K562 (cell line): ENCODE measurements at regions not wholly inside any gene's neighbourhood (a gene's known extent, or its start where the extent isn't known, plus 50 kb on each side); places are given as distances from the start of the nearest gene placed in this dataset.

Source experiments
- ARID2 ChIP-seq: fragments of 450-650 bp; IDR thresholded peaks from 2 replicates; pipeline ENCODE4 v1.6.1; 2017; ENCODE audit warnings: antibody characterized with exemption, mild to moderate bottlenecking
- FOXK1 ChIP-seq: sonication (generic); formaldehyde crosslinking; IDR thresholded peaks from 2 replicates; pipeline ENCODE4 v1.8.0; 2022; ENCODE audit warnings: missing genetic modification reagents, mild to moderate bottlenecking, borderline replicate concordance
- FUS ChIP-seq: fragments of 200-400 bp; formaldehyde crosslinking; optimal IDR thresholded peaks from 2 replicates; pipeline ENCODE3; 2017; ENCODE audit warnings: low read depth, low read length
- MTF1 ChIP-seq: fragments of 250-450 bp; sonication (Bioruptor Pico); IDR thresholded peaks from 2 replicates; pipeline ENCODE4 v1.9.0; 2021; ENCODE audit warnings: moderate library complexity, mild to moderate bottlenecking, inconsistent platforms, borderline replicate concordance
- PCBP1 ChIP-seq: fragments of 200-400 bp; formaldehyde crosslinking; IDR thresholded peaks from 2 replicates; pipeline ENCODE4 v1.6.1; 2018; ENCODE audit warnings: mild to moderate bottlenecking, low read depth, low read length; ENCODE audit not compliant: poor library complexity, severe bottlenecking
- PKNOX1 ChIP-seq: fragments of 450-650 bp; IDR thresholded peaks from 2 replicates; pipeline ENCODE4 v1.6.1; 2016
- POLR3G ChIP-seq: IDR thresholded peaks from 2 replicates; pipeline ENCODE4 v1.6.1; 2011; ENCODE audit not compliant: insufficient read length, insufficient replicate concordance; ENCODE audit errors: extremely low read depth
- PYGO2 ChIP-seq: fragments of 450-650 bp; IDR thresholded peaks from 2 replicates; pipeline ENCODE4 v1.6.1; 2016; ENCODE audit warnings: mild to moderate bottlenecking, missing genetic modification characterization, moderate library complexity, missing compliant biosample characterization
- REST ChIP-seq, 2 experiments: fragments of 450-650 bp; formaldehyde crosslinking in 1 of 2; IDR thresholded peaks; 2 replicates each; pipeline versions ENCODE4 v1.4.0 to v1.6.1; 2014 to 2020; ENCODE audit warnings: mild to moderate bottlenecking in 2 of 2, borderline replicate concordance in 1 of 2, low read depth in 1 of 2
- TRIM24 ChIP-seq, 2 experiments: fragments of 450-650 bp; IDR thresholded peaks; 2 replicates each; pipeline ENCODE4 v1.6.1; 2016
- ZFP36 ChIP-seq: fragments of 150-350 bp; IDR thresholded peaks from 2 replicates; pipeline ENCODE4 v1.6.1; 2018; ENCODE audit warnings: low read length, low read depth; ENCODE audit not compliant: partially characterized antibody
- ZNF165 ChIP-seq: fragments of 250-450 bp; sonication (Bioruptor Pico); IDR thresholded peaks from 2 replicates; pipeline ENCODE4 v1.4.0; 2020; ENCODE audit warnings: borderline replicate concordance
- ZNF24 ChIP-seq: fragments of 450-650 bp; IDR thresholded peaks from 2 replicates; pipeline ENCODE4 v1.6.1; 2016
- ZZZ3 ChIP-seq: fragments of 450-650 bp; IDR thresholded peaks from 2 replicates; pipeline ENCODE4 v1.6.1; 2016; ENCODE audit warnings: antibody characterized with exemption, mild to moderate bottlenecking, moderate library complexity
- TF ChIP-seq, protein P1 (sequence below), 3 experiments: IDR thresholded peaks in 2 of 3; conservative IDR thresholded peaks in 1 of 3; 2 replicates each; pipeline ENCODE4 v1.5.1; 2011 to 2012; ENCODE audit warnings: low read length in 3 of 3, mild to moderate bottlenecking in 3 of 3, control low read depth in 2 of 3, improper control_type of control experiment in 1 of 3, inconsistent platforms in 1 of 3, low read depth in 1 of 3, mixed read lengths in 1 of 3, moderate library complexity in 1 of 3; ENCODE audit not compliant: insufficient read depth in 2 of 3

DNA sequence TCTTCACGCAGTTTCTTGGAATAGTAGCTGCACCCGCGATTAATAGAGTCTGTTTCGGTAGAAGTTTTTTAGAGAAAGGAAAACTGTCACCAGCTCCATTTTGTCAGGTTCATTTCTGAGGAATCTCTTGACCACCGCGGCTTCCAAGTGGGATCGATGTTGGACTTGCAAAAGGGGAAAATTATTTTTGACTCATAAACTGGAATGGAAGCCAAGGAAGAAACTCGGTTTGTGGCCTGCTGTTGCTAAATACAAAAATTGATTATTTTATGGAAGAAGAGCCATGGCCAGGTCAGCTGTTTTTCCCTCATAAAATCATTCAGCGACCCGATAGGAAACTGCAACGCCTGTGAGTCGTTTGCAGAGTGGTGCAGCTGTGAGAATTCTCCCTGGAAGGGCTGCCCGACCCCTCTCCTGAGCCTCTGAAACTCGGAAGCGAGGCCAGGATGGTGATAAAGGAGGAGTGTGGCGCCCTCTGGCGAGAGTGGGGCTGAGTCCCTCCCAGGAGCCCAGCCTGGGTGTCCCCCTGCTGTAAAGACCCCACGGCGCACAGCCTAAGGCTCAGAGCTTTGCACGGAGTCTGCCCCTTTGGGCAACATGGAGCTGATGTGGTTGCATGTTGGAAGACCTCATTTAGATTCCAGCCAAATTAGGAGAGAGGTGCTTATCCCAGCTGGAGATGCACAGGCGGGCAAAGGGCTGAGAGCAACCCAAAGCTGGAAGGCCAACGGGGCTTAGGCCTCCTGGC is 83.6 kb upstream of the SLC25A33 start (continued):
- TF ChIP-seq REST (IDR thresholded peaks at IDR 0.05; ENCODE audit: borderline replicate concordance), result peak; percentile 91
- no peak for TF ChIP-seq REST (CRISPR knock-in tag; IDR thresholded peaks at IDR 0.05; ENCODE audit: low read depth)
- TF ChIP-seq ZNF24, result no peak
- TF ChIP-seq ZNF165, result no peak
- TF ChIP-seq ARID2, result peak; percentile 66
- TF ChIP-seq ZZZ3, result no peak
- peak; percentile 36 for TF ChIP-seq ZFP36
- no peak for TF ChIP-seq FUS
- no peak for TF ChIP-seq PYGO2
- TF ChIP-seq, protein P1, sequence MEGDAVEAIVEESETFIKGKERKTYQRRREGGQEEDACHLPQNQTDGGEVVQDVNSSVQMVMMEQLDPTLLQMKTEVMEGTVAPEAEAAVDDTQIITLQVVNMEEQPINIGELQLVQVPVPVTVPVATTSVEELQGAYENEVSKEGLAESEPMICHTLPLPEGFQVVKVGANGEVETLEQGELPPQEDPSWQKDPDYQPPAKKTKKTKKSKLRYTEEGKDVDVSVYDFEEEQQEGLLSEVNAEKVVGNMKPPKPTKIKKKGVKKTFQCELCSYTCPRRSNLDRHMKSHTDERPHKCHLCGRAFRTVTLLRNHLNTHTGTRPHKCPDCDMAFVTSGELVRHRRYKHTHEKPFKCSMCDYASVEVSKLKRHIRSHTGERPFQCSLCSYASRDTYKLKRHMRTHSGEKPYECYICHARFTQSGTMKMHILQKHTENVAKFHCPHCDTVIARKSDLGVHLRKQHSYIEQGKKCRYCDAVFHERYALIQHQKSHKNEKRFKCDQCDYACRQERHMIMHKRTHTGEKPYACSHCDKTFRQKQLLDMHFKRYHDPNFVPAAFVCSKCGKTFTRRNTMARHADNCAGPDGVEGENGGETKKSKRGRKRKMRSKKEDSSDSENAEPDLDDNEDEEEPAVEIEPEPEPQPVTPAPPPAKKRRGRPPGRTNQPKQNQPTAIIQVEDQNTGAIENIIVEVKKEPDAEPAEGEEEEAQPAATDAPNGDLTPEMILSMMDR (IDR thresholded peaks at IDR 0.05 in 2 of 3, conservative IDR thresholded peaks at IDR 0.05 in 1 of 3; ENCODE audit: insufficient read depth in 2 of 3, low read depth in 1 of 3, low read length in 3 of 3), result peak; percentile 81 to 91 (median 90)
- TF ChIP-seq POLR3G, result no peak
- no peak for TF ChIP-seq PCBP1
- TF ChIP-seq TRIM24 (IDR thresholded peaks at IDR 0.05), result no peak
- TF ChIP-seq FOXK1 (CRISPR knock-in tag), result no peak
- TF ChIP-seq MTF1 (CRISPR knock-in tag), result no peak
- no peak for TF ChIP-seq PKNOX1
